Lung microvascular endothelial cell (primary cell): ENCODE measurements at regions not wholly inside any gene's neighbourhood (a gene's known extent, or its start where the extent isn't known, plus 50 kb on each side); places are given as distances from the start of the nearest gene placed in this dataset.
"Not testable (repeated sequence)": the region's sequence is repeated elsewhere in the genome, so short reads cannot be mapped to it uniquely, and the experiment has no call there.

ENCODE experiments used
- DNase-seq, 2 donors: peaks; one replicate each; pipeline versions ENCODE4 v3.0.0 to v3.0.0-alpha.2; 2010; ENCODE audit warnings: low read depth in 2 of 2

DNA sequence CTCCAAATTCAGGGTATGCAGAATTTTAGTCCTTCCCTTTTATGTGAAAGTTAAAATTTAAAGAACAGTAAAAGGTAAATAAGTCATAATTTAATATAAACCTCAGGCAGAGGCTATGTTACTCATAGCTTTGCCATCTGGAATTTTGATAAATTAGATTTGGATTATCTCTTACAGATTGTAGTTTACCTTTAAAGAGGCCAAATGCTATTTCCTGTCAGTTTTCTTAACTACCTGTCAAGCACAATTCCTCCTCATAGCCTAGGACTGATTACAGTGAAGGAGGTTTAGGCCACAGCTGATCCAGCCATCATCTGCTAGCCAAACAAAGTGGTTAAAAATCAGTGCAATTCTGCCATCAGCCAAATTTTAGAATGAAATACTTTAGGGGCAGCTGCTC, 128.1 kb downstream of the MFAP3L start:
- DNase-seq: no peak

DNA sequence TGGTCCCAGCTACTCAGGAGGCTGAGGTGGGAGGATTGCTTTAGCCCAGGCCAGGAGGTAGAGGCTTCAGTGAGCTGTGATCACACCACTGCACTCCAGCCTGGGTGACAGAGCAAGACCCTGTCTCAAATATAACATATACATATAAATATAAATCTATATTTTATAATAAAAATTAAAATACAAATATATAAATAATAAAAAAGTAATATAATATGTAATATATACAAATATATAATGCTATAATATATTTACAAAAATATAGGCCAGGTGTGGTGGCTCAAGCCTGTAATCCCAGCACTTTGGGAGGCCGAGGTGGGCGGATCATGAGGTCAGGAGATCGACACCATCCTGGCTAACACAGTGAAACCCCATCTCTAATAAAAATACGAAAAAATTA, 131.4 kb downstream of the MFAP3L start:
- DNase-seq: not testable (repeated sequence)

GRCh38 chr4:169885893-169886292, 128.1 kb upstream of the HPF1 start:
- no peak for DNase-seq

DNA sequence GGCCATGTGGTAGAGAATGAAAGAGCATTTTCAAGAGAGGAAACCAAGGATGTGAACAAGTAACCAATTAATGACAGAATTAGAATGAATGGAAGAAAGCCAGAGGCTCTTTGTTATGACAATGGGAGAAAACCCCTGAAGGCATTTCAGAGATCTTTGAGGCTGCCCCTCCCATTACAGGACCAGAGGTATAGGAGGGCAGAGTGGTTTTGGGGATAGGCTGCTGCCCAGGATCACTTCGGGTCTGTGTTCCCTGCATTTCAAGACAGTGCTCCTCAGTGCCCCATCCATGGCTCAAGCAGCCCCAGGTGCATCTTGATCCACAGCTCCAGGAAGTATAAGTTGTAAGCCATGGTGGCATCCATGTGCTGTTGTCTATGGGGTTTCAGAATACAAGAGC, 124.0 kb upstream of the HPF1 start:
- no peak for DNase-seq

DNA sequence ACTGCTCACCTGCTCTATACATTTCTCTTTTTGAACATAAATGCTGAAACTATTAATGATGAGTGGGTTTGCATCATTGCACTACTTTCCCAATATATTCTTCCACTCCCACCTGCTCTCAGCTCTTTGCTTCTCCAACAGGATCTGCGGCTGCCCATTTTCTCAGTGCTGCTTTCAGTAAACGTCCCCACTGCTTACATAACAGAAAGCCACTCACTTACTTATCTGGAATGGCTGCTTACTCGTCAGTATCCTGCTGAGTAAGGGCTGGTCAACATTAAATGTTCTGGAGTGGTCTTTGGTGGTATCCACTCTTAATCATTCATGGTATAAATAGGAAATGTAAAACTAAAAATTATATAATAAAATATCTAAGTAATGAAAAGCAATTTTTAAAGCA, 112.8 kb upstream of the HPF1 start:
- no peak for DNase-seq

DNA sequence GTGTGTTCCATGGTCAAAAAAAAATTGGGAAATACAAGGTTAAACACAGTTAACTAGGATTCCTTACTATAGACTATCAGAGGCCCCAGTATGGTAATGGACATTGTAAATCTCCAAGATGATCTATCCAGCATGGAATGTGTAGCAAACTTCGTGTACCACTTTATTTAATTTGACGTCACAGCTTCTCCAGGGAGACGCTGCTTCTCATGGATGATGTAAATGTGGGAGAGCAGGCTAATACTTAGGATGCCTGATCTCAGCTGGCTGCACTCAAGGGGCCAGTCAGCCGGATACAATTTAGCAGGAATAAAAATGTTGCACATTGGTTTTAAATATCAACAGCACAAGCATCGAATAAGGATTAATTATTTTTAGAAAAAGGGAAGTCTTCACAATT, 111.7 kb upstream of the HPF1 start:
- no peak for DNase-seq

GRCh38 chr4:169861593-169861992, 103.8 kb upstream of the HPF1 start:
- DNase-seq: no peak

- peak in 1 of 2 donors; percentile 73 for DNase-seq
Observed at GRCh38 chr4:169859366-169860216, 101.8 kb upstream of the HPF1 start.

DNA sequence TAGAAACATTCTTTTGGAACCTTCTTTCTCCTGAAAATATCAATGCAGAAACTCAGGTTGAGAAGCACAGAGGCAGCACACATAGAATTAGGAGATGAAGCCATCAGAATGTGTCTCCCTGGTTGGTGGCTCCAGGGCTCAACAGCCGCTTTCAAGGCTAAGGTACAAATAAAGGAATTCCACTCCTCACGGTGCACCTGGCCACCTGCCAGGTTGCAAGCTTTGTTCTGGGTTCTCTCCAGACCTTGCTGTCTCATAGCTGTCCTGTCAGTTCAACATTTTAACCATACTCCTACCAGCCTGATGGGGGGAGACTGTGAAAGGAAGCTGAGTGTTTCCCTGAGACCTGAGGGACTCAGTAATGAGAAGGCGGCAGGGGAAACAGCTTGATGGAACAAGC, 96.3 kb upstream of the HPF1 start:
- peak in 1 of 2 donors; percentile 11 for DNase-seq

- DNase-seq: peak in 1 of 2 donors; percentile 79
Observed at GRCh38 chr4:169852481-169852880, 94.7 kb upstream of the HPF1 start.

DNA sequence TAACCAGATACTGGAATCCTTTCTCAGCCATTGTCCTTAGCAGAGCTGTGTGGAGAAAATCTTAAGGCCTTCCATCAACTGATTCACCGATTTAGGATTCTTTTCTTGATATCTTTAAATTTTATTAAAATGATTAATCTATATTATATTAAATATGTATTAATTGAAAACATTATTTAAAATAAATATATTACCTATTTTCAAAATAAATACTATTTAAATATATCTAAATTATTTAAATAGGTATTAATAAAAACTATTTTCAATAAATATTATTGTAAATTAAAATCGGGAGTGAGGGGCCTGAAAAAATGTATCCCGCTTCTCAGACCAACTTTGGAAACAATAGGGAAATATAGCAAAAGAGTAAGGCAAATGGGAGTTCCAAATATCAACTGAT, 94.0 kb upstream of the HPF1 start:
- DNase-seq: no peak

- no peak for DNase-seq
Observed at GRCh38 chr4:169849456-169849855, 91.7 kb upstream of the HPF1 start.

- DNase-seq: no peak
Observed at GRCh38 chr4:169848018-169848417, 90.3 kb upstream of the HPF1 start.

DNA sequence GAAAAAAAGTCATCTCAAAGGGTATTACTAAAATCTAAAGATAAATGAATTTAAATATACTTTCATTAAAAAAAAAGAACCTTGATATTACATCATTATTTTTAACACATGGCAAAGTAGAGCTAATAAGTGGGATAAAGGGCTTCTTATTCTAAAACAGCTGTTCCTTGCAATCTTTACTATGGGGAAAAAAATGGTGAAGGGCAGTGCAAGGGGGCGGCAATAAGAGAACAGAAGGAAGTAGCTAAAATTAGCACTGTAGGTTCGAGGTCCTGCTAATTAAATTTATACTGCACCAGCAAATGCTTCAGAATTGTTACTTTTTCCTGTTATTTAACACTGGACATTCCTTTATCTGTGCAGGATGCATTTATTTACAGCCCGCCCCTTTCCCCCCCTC, 89.4 kb upstream of the HPF1 start:
- DNase-seq: no peak

- no peak for DNase-seq
Observed at GRCh38 chr4:169846396-169846795, 88.7 kb upstream of the HPF1 start.

DNA sequence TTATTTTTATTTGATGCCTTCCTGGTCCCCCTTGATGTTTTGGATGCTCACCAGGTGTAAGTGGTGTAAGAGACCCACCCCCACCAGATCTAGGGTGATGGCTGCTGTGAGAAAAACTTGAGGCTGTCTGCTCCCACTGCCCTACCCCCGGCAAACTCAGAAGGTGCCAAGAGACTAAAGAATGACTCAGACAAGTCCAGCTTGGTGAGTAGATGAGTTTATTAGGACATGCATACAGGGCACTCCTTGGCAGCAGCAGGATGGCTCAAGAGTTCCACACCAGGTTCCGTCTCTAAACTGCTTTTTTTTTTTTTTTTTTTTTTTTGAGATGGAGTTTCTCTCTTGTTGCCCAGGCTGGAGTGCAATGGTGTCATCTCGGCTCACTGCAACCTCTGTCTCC, 84.0 kb upstream of the HPF1 start:
- DNase-seq: no peak

DNA sequence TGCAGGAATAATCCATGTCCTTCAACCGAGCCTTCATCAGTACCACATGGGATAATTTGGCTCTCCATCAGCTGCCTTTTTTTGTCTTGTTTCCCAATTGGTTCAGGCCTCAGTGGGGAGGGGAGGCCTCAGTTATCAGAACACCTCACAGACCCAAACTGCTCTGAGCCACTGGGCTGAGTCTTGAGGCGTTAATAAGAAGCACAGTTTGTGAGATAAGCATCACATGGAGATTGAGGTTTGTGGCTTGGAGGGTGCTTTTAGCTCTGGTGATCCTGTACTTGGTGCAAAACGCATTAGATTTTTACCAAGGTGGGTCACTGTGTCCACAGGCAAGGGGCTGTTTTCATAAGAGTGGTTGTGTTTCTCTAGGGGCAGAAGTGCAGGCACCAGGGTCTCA, 82.8 kb upstream of the HPF1 start:
- no peak for DNase-seq

GRCh38 chr4:169828329-169828728, 70.6 kb upstream of the HPF1 start:
- not testable (repeated sequence) for DNase-seq

DNA sequence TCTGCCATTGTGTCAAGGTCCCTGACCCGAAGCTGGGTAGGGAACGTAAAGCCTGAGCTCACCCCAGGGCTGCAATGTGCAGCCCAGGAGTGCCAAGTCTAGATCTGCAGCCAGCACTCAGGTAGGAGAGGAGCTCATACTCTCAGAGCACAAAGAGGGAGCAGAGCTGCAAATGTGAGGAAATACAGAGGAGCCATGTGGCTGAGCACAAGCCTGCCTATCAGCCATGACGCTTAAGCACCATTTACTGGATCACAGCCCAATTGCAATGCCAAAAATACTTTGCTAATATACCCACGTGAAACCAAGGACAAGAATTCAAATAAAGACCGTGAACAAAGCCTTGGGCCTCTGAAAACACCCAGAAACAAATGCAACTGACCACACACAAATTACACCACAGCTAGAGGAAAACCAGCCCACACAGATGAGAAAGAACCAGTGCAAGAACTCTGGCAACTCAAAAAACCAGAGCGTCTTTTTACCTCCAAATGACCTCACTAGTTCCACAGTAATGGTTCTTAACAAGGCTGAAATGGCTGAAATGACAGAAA, 69.0 kb upstream of the HPF1 start:
- DNase-seq: no peak

DNA sequence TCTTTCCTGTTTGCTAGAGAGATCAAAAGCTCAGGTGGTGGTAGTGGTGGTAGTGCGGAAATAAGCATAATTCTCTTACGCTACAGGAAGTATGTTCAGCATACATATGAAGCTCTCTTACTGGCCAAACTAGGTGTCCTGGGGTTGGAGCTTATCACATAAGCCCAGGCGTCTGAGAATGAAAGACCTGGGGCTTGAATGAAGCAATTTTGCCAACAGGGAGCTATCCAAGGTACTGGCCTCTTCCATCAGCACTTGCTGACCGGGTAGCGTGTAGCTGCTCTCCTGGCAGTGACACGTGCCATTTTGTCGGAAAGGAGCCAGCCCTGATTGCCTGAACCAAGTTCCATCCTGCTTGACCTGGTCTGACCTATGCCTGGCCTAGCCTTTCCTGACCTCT, 65.9 kb upstream of the HPF1 start:
- DNase-seq: peak; percentile 74 to 91

GRCh38 chr4:169821402-169821801, 63.7 kb upstream of the HPF1 start:
- no peak for DNase-seq

DNA sequence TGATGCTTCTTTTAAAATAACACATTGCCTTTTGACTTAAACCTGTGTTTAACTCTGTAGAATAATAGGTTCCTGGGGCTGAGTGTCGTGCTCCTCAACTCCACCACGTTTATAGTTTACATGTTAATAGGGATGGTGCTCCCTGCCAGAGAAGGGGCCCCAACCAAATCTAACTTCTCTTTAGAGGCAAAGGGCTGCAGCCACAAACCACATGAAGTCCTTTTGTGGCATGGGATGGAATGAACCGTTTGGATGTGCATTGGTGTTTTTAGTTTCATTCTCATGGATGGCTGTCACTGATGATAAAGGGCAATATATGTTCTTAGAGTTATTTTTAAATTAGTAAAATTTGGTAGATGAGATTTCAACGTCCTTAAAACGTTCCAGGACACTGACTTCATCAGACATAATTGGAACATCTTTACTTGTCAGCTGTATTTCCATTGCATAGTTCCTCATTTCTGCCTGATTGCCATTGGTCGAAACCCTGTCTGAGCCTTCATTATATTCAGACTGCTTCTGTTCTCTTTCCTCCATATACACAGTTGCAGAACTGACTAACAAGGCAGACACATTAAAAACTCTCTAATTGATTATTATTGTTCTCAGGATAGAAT, 60.4 kb upstream of the HPF1 start:
- no peak for DNase-seq

GRCh38 chr4:169815606-169816005, 57.9 kb upstream of the HPF1 start:
- no peak for DNase-seq
